ENCODE measurements at regions not wholly inside any gene's neighbourhood (a gene's known extent, or its start where the extent isn't known, plus 50 kb on each side); places are given as distances from the start of the nearest gene placed in this dataset.

- no peaks in the 10 kb centered on the region for H3K9me3 ChIP-seq
- H3K27me3 ChIP-seq: no peaks in the 10 kb centered on the region
- TF ChIP-seq, protein P1, sequence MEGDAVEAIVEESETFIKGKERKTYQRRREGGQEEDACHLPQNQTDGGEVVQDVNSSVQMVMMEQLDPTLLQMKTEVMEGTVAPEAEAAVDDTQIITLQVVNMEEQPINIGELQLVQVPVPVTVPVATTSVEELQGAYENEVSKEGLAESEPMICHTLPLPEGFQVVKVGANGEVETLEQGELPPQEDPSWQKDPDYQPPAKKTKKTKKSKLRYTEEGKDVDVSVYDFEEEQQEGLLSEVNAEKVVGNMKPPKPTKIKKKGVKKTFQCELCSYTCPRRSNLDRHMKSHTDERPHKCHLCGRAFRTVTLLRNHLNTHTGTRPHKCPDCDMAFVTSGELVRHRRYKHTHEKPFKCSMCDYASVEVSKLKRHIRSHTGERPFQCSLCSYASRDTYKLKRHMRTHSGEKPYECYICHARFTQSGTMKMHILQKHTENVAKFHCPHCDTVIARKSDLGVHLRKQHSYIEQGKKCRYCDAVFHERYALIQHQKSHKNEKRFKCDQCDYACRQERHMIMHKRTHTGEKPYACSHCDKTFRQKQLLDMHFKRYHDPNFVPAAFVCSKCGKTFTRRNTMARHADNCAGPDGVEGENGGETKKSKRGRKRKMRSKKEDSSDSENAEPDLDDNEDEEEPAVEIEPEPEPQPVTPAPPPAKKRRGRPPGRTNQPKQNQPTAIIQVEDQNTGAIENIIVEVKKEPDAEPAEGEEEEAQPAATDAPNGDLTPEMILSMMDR (IDR thresholded peaks at IDR 0.05): no peak
- no peak for TF ChIP-seq POLR2A (IDR thresholded peaks at IDR 0.05)
- no peaks in the 10 kb centered on the region for H3K4me1 ChIP-seq
- no peaks in the 10 kb centered on the region for H3K36me3 ChIP-seq
- no peak overlapping the region for H3K27ac ChIP-seq
- no peak overlapping the region for H3K4me3 ChIP-seq
- DNase-seq: no peak
Observed at GRCh38 chr6:93515736-93516135, 96.4 kb upstream of the EPHA7 start.

DNA sequence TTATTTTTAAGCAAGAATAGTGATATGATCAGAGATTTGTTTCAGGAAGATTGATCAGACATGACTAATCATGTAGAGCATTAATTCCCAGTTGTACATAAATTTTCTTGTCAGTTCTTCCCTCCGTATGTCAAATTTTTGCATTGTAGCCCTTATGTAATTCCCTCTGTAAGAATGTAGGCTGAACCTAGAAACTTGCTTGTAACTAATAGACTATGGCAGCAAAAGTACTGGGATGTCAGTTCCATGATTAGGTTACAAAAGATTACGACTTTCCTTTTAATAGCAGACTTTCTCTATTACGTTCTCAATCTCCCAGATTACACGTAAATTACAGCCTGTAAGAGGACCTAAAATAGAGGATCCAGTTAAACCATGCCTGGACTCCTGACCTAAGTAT lies 79.4 kb upstream of the EPHA7 start:
- Histone ChIP-seq H3K9me3 (no peaks in the 10 kb centered on the region), H3K27me3 (no peaks in the 10 kb centered on the region), H3K4me3 (no peak overlapping the region), H3K27ac (no peak overlapping the region), H3K4me1 (no peaks in the 10 kb centered on the region), H3K36me3 (no peaks in the 10 kb centered on the region)
- TF ChIP-seq POLR2A (IDR thresholded peaks at IDR 0.05): no peak
- TF ChIP-seq, protein P1 (IDR thresholded peaks at IDR 0.05): no peak
- no peak for DNase-seq

- H3K27ac ChIP-seq: no peak overlapping the region
- no peak overlapping the region for H3K4me3 ChIP-seq
- H3K4me1 ChIP-seq: no peaks in the 10 kb centered on the region
- TF ChIP-seq, protein P1 (IDR thresholded peaks at IDR 0.05): no peak
- no peak for TF ChIP-seq POLR2A (IDR thresholded peaks at IDR 0.05)
- no peaks in the 10 kb centered on the region for H3K9me3 ChIP-seq
- H3K27me3 ChIP-seq: no peaks in the 10 kb centered on the region
- no peak for DNase-seq
- no peaks in the 10 kb centered on the region for H3K36me3 ChIP-seq
Observed at GRCh38 chr6:93496548-93496947, 77.2 kb upstream of the EPHA7 start.

- Histone ChIP-seq H3K27me3 (no peaks in the 10 kb centered on the region), H3K9me3 (no peaks in the 10 kb centered on the region), H3K36me3 (no peaks in the 10 kb centered on the region), H3K27ac (no peak overlapping the region), H3K4me3 (no peak overlapping the region), H3K4me1 (no peaks in the 10 kb centered on the region)
- TF ChIP-seq, protein P1 (IDR thresholded peaks at IDR 0.05): no peak
- no peak for TF ChIP-seq POLR2A (IDR thresholded peaks at IDR 0.05)
- DNase-seq: no peak
Observed at GRCh38 chr6:93494057-93494456, 74.7 kb upstream of the EPHA7 start.

- Histone ChIP-seq H3K36me3 (no peaks in the 10 kb centered on the region), H3K27me3 (no peaks in the 10 kb centered on the region), H3K27ac (peak overlapping the region in 1 of 4 donors; percentile 37), H3K4me1 (no peaks in the 10 kb centered on the region), H3K4me3 (no peak overlapping the region), H3K9me3 (no peaks in the 10 kb centered on the region)
- DNase-seq: peak in 1 of 3 donors; percentile 48
- no peak for TF ChIP-seq POLR2A (IDR thresholded peaks at IDR 0.05)
- TF ChIP-seq, protein P1 (IDR thresholded peaks at IDR 0.05): no peak
Observed at GRCh38 chr6:93474733-93475179, 55.4 kb upstream of the EPHA7 start.

DNA sequence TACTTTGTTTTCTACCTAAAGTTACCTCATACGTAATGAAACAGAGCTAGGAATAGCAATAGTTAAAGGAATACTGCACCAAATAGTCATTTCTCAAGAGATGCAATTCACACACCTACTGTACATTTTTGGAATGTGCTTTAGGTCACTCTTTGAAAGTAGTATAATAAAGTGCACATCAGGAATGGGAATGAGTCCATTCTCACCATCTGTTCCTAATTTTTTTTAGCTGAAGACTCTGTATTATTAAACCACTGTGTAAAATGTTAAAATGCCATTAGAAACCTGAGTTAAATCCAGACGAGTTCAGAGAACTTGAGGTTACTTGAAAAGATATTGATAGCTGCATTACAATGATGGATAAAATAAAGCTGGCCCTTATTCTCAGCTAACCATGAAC lies 51.9 kb upstream of the EPHA7 start:
- no peak for DNase-seq
- Histone ChIP-seq H3K27ac (no peak overlapping the region), H3K9me3 (no peaks in the 10 kb centered on the region), H3K4me1 (no peaks in the 10 kb centered on the region), H3K36me3 (no peaks in the 10 kb centered on the region), H3K27me3 (no peaks in the 10 kb centered on the region), H3K4me3 (no peak overlapping the region)
- TF ChIP-seq, protein P1 (IDR thresholded peaks at IDR 0.05): no peak
- no peak for TF ChIP-seq POLR2A (IDR thresholded peaks at IDR 0.05)
